IMR-90 (cell line): ENCODE measurements at regions not wholly inside any gene's neighbourhood (a gene's known extent, or its start where the extent isn't known, plus 50 kb on each side); places are given as distances from the start of the nearest gene placed in this dataset.

Experiments used
- ATAC-seq: fragments of 200-7000 bp; cut with Tn5 transposase; 2 replicates; pipeline ENCODE4 v1.9.1; 2020; ENCODE audit warnings: low read depth, mild to moderate bottlenecking, moderate library complexity
- BruUV-seq: library from RNA; stranded (reverse); fragments of 400-500 nt; replicated peaks from 2 replicates; lab custom pipeline; 2021; lab: Mats Ljungman, UMichigan
- CTCF ChIA-PET: fragments of 300-600 bp; formaldehyde crosslinking; extraction: SDS; loops from one replicate; lab custom pipeline; 2021; ENCODE audit warnings: antibody characterized with exemption; lab: Yijun Ruan, JAX
- POLR2A ChIA-PET: fragments of 300-600 bp; sonication (Branson Sonifier 250); formaldehyde crosslinking; loops from one replicate; lab custom pipeline; 2022; ENCODE audit warnings: antibody characterized with exemption; ENCODE audit not compliant: unreplicated experiment; lab: Charles Lee
- DNase-seq: peaks from one replicate; pipeline ENCODE4 v3.0.0; 2013
- H2AFZ ChIP-seq: replicated peaks from 2 replicates; pipeline ENCODE3; 2013; ENCODE audit warnings: low read length, mild to moderate bottlenecking; ENCODE audit not compliant: poor library complexity
- H2AK5ac ChIP-seq: 2 replicates; pipeline ENCODE4 v1.6.1; 2013; ENCODE audit warnings: low read depth, low read length, inconsistent platforms
- H2AK9ac ChIP-seq: replicated peaks from 2 replicates; pipeline ENCODE3; 2013; ENCODE audit warnings: mild to moderate bottlenecking, low read depth, low read length, moderate library complexity; ENCODE audit not compliant: poor library complexity
- H2BK120ac ChIP-seq: 2 replicates; pipeline ENCODE4 v1.6.1; 2013; ENCODE audit warnings: low read depth, low read length, inconsistent platforms
- H2BK15ac ChIP-seq: 3 replicates; pipeline ENCODE4 v1.6.1; 2013; ENCODE audit warnings: low read depth, low read length, inconsistent platforms
- H2BK20ac ChIP-seq: 2 replicates; pipeline ENCODE4 v1.6.1; 2013; ENCODE audit warnings: low read depth, mild to moderate bottlenecking, inconsistent platforms, low read length, moderate library complexity
- H2BK5ac ChIP-seq: 2 replicates; pipeline ENCODE4 v1.6.1; 2013; ENCODE audit warnings: mild to moderate bottlenecking, low read depth, low read length, inconsistent platforms; ENCODE audit not compliant: poor library complexity, severe bottlenecking
- H3K14ac ChIP-seq: replicated peaks from 2 replicates; pipeline ENCODE4 v1.6.1; 2013; ENCODE audit warnings: low read depth, low read length, inconsistent platforms
- H3K18ac ChIP-seq: 2 replicates; pipeline ENCODE4 v1.6.1; 2013; ENCODE audit warnings: low read depth, low read length, control low read depth
- H3K23ac ChIP-seq: 2 replicates; pipeline ENCODE4 v1.6.1; 2013; ENCODE audit warnings: low read depth, low read length, inconsistent platforms
- H3K27ac ChIP-seq: 2 replicates; pipeline ENCODE4 v1.5.1; 2013; ENCODE audit warnings: mild to moderate bottlenecking, control low read depth, low read length; ENCODE audit not compliant: insufficient read depth
- H3K27me3 ChIP-seq: 2 replicates; pipeline ENCODE4 v1.6.1; 2013; ENCODE audit warnings: low read length; ENCODE audit not compliant: control insufficient read depth, insufficient read depth
- H3K36me3 ChIP-seq: 2 replicates; pipeline ENCODE4 v1.6.1; 2013; ENCODE audit warnings: low read length, mixed read lengths; ENCODE audit not compliant: control insufficient read depth, insufficient read depth
- H3K4ac ChIP-seq: 2 replicates; pipeline ENCODE4 v1.6.1; 2013; ENCODE audit warnings: low read depth, low read length, inconsistent platforms
- H3K4me1 ChIP-seq: 2 replicates; pipeline ENCODE4 v1.6.1; 2013; ENCODE audit warnings: low read length, mixed read lengths; ENCODE audit not compliant: control insufficient read depth, insufficient read depth
- H3K4me2 ChIP-seq: 2 replicates; pipeline ENCODE4 v1.6.1; 2013; ENCODE audit warnings: low read depth, mild to moderate bottlenecking, control low read depth, low read length, moderate library complexity
- H3K4me3 ChIP-seq: 2 replicates; pipeline ENCODE4 v1.5.1; 2013; ENCODE audit warnings: low read depth, mild to moderate bottlenecking, control low read depth, low read length, moderate library complexity; ENCODE audit not compliant: insufficient read depth
- H3K56ac ChIP-seq: 2 replicates; pipeline ENCODE4 v1.6.1; 2013; ENCODE audit warnings: low read length, inconsistent platforms; ENCODE audit not compliant: insufficient read depth; ENCODE audit errors: extremely low read depth
- H3K79me1 ChIP-seq, 2 experiments: 2 replicates each; pipeline ENCODE4 v1.6.1; 2013; ENCODE audit warnings: low read length in 2 of 2, inconsistent platforms in 1 of 2, low read depth in 1 of 2
- H3K9ac ChIP-seq: 2 replicates; pipeline ENCODE4 v1.6.1; 2013; ENCODE audit warnings: low read depth, low read length, control low read depth
- H3K9me1 ChIP-seq: 2 replicates; pipeline ENCODE4 v1.6.1; 2013; ENCODE audit warnings: low read length, inconsistent platforms; ENCODE audit not compliant: insufficient read depth
- H3K9me3 ChIP-seq: 2 replicates; pipeline ENCODE4 v1.6.1; 2013; ENCODE audit warnings: low read length; ENCODE audit not compliant: control insufficient read depth, insufficient read depth
- H4K20me1 ChIP-seq: 2 replicates; pipeline ENCODE4 v1.6.1; 2013; ENCODE audit warnings: low read length, inconsistent platforms; ENCODE audit not compliant: insufficient read depth
- H4K5ac ChIP-seq: 2 replicates; pipeline ENCODE4 v1.6.1; 2013; ENCODE audit warnings: mild to moderate bottlenecking, low read depth, low read length, control low read depth
- H4K8ac ChIP-seq, 2 experiments: 2 replicates each; pipeline ENCODE4 v1.6.1; 2013; ENCODE audit warnings: low read depth in 2 of 2, low read length in 2 of 2, control low read depth in 1 of 2, inconsistent platforms in 1 of 2
- H4K91ac ChIP-seq: 2 replicates; pipeline ENCODE4 v1.6.1; 2013; ENCODE audit warnings: low read depth, low read length, inconsistent platforms; ENCODE audit not compliant: insufficient read depth
- BHLHE40 ChIP-seq: fragments of 150-350 bp; IDR thresholded peaks from 2 replicates; pipeline ENCODE4 v1.6.1; 2016; ENCODE audit warnings: mild to moderate bottlenecking, low read depth, low read length
- CHD1 ChIP-seq: IDR thresholded peaks from 2 replicates; pipeline ENCODE4 v1.6.1; 2012; ENCODE audit warnings: low read depth, low read length, improper control_type of control experiment
- CTCF ChIP-seq: conservative IDR thresholded peaks from 2 replicates; pipeline ENCODE4 v1.5.1; 2012; ENCODE audit warnings: mild to moderate bottlenecking, low read depth, low read length, improper control_type of control experiment
- ELK1 ChIP-seq: fragments of 150-350 bp; IDR thresholded peaks from 2 replicates; pipeline ENCODE4 v1.6.1; 2016; ENCODE audit warnings: low read depth, mild to moderate bottlenecking, low read length, moderate library complexity, borderline replicate concordance
- MAFK ChIP-seq: IDR thresholded peaks from 2 replicates; pipeline ENCODE4 v1.6.1; 2012; ENCODE audit warnings: low read depth, low read length, improper control_type of control experiment
- NFE2L2 ChIP-seq: fragments of 150-350 bp; IDR thresholded peaks from 2 replicates; pipeline ENCODE4 v1.6.1; 2016; ENCODE audit warnings: low read depth, mild to moderate bottlenecking, low read length
- POLR2A ChIP-seq: IDR thresholded peaks from 2 replicates; pipeline ENCODE4 v1.6.1; 2012; ENCODE audit warnings: mild to moderate bottlenecking, low read depth, low read length
- RAD21 ChIP-seq: IDR thresholded peaks from 2 replicates; pipeline ENCODE4 v1.6.1; 2012; ENCODE audit warnings: low read length, improper control_type of control experiment
- SMC3 ChIP-seq: fragments of 150-350 bp; IDR thresholded peaks from 2 replicates; pipeline ENCODE4 v1.6.1; 2016; ENCODE audit warnings: low read depth, mild to moderate bottlenecking, antibody characterized with exemption, low read length, moderate library complexity
- USF2 ChIP-seq: fragments of 150-350 bp; IDR thresholded peaks from 2 replicates; pipeline ENCODE4 v1.6.1; 2017; ENCODE audit warnings: mild to moderate bottlenecking, antibody characterized with exemption, low read length, low read depth
- WGBS, 2 experiments: methylation state at CpG; one replicate each; pipeline versions ENCODE4 v1.1.5 to v1.1.7; 2013; ENCODE audit warnings: missing lambda C conversion rate in 2 of 2; ENCODE audit not compliant: insufficient read length in 1 of 2; ENCODE audit errors: extremely low coverage in 2 of 2; 5-methylcytosine and 5-hydroxymethylcytosine counted together
- dilution Hi-C: fragments of 300-500 bp; cut with HindIII; formaldehyde crosslinking; loops from one replicate; pipeline ENCODE4 v1.14.3; 2018; ENCODE audit warnings: low sequenced_read_pairs; ENCODE audit not compliant: unreplicated experiment
- in situ Hi-C: fragments of 300-500 bp; cut with MboI; formaldehyde crosslinking; loops from 3 replicates; pipeline ENCODE4 v1.14.3; 2019; ENCODE audit warnings: low sequenced_read_pairs, inconsistent platforms, mixed read lengths
- intact Hi-C: fragments of 100-400 bp; cut with micrococcal nuclease; formaldehyde crosslinking; loops from 2 replicates; pipeline ENCODE4 v1.10.0; 2022

GRCh38 chr1:90568436-90568835 is 148.7 kb downstream of the BARHL2 start:
- Histone ChIP-seq H3K4me3 (no peak overlapping the region), H2AK9ac (no peak overlapping the region), H2AK5ac (no peak overlapping the region), H3K4me2 (no peak overlapping the region), H3K18ac (no peak overlapping the region), H2BK5ac (no peak overlapping the region), H2AFZ (no peak overlapping the region), H3K14ac (no peak overlapping the region), H2BK20ac (no peak overlapping the region), H3K9me3 (no peaks in the 10 kb centered on the region), H3K79me1 (no peaks in the 10 kb centered on the region), H3K27me3 (no peaks in the 10 kb centered on the region), H4K91ac (no peak overlapping the region), H4K20me1 (no peaks in the 10 kb centered on the region), H3K9ac (no peak overlapping the region), H3K4ac (no peak overlapping the region), H3K4me1 (no peaks in the 10 kb centered on the region), H4K5ac (no peak overlapping the region), H2BK15ac (no peak overlapping the region), H3K23ac (no peak overlapping the region), H4K8ac (no peak overlapping the region), H3K36me3 (no peaks in the 10 kb centered on the region), H3K9me1 (no peaks in the 10 kb centered on the region), H3K27ac (no peak overlapping the region), H2BK120ac (no peak overlapping the region), H3K56ac (no peak overlapping the region)
- dilution Hi-C loops (no loop called here), intact Hi-C loops (no loop called here), in situ Hi-C loops (no loop called here)
- ATAC-seq = no peak
- ChIA-PET POLR2A (no interaction called here), CTCF (interaction anchor here (0.6 to 1.7 kb wide), 2 partner anchors 11 to 109 kb away, joined by 3 to 6 read pairs; no protein-coding TSS in a partner anchor)
- TF ChIP-seq NFE2L2 (no peak), RAD21 (no peak), MAFK (no peak), ELK1 (no peak), CHD1 (no peak), BHLHE40 (no peak), POLR2A (no peak), USF2 (no peak), SMC3 (no peak), CTCF (no peak)
- no TSS peak for BruUV-seq
- DNase-seq = no peak
- WGBS, 2 experiments = 50% methylated on average over 1 of the region's 2 CpGs; no CpG with 5 or more reads in 1 of the 2 experiments
